Epithelial cell of proximal tubule (primary cell): ENCODE measurements at regions not wholly inside any gene's neighbourhood (a gene's known extent, or its start where the extent isn't known, plus 50 kb on each side); places are given as distances from the start of the nearest gene placed in this dataset.

Source experiments
- DNase-seq: peaks from one replicate; pipeline ENCODE4 v3.0.0-alpha.2; 2011; ENCODE audit warnings: low read depth
- H3K4me3 ChIP-seq: 2 replicates; pipeline ENCODE4 v1.5.1; 2011; ENCODE audit warnings: low read depth, mild to moderate bottlenecking, low read length
- TF ChIP-seq, protein P1 (sequence below): conservative IDR thresholded peaks from 2 replicates; pipeline ENCODE4 v1.5.1; 2012; ENCODE audit warnings: low read depth, mild to moderate bottlenecking, low read length

DNA sequence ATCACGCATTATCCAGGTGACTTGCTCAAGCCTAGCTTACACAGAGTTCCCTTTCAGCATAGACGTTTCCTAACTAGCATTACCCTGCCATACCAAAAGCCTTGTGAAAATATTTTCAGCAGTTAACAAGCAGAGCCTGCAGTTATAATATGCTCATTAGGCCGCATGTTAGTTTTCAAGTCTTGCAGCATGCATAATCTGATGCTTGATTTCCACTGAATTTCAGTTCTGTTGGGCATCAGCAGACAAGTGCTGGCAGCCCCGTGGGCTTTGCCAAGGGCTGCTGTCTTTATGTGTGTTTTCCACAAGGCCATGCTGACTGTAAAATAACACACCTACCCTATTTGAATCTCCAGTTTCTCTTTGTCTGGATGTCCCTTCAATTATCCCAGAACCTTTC lies 491.0 kb upstream of the WWC1 start:
- no peak for DNase-seq
- TF ChIP-seq, protein P1, sequence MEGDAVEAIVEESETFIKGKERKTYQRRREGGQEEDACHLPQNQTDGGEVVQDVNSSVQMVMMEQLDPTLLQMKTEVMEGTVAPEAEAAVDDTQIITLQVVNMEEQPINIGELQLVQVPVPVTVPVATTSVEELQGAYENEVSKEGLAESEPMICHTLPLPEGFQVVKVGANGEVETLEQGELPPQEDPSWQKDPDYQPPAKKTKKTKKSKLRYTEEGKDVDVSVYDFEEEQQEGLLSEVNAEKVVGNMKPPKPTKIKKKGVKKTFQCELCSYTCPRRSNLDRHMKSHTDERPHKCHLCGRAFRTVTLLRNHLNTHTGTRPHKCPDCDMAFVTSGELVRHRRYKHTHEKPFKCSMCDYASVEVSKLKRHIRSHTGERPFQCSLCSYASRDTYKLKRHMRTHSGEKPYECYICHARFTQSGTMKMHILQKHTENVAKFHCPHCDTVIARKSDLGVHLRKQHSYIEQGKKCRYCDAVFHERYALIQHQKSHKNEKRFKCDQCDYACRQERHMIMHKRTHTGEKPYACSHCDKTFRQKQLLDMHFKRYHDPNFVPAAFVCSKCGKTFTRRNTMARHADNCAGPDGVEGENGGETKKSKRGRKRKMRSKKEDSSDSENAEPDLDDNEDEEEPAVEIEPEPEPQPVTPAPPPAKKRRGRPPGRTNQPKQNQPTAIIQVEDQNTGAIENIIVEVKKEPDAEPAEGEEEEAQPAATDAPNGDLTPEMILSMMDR: no peak
- no peak overlapping the region for H3K4me3 ChIP-seq

GRCh38 chr5:167801999-167802398 lies 489.4 kb upstream of the WWC1 start:
- H3K4me3 ChIP-seq: no peak overlapping the region
- TF ChIP-seq, protein P1: no peak
- DNase-seq: no peak

DNA sequence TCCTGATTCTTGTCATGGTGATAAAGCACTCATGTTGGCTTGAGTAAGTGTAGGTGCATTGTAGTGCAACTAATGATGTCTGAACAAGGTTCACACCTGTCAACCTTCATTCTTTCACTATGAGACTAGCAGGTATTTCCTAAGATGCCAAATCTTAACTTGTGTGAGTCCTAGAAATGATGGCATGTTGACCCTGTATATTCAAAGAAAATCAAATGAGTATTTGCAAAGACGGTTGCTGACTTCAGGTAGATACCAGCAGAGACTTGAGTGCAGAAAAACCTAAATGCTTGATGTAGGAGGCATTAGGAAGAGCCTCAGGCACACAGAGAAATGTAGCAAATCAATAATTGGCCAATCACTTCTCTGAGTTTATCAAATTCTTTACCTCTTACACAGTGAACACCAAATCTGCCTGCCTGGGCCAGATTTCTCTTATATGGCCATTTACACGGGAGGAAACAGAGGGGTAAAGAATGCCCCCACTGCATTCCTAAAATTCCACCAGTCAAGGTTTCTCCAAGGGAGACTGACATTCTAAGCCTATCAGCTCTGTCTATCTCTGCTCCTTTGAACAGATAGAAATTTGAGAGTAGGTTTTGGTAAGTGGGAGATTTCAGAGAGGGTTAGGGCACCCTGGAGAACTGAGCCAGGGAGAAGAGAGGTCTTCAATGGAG lies 488.6 kb upstream of the WWC1 start:
- DNase-seq: no peak
- TF ChIP-seq, protein P1: no peak
- H3K4me3 ChIP-seq: no peak overlapping the region

DNA sequence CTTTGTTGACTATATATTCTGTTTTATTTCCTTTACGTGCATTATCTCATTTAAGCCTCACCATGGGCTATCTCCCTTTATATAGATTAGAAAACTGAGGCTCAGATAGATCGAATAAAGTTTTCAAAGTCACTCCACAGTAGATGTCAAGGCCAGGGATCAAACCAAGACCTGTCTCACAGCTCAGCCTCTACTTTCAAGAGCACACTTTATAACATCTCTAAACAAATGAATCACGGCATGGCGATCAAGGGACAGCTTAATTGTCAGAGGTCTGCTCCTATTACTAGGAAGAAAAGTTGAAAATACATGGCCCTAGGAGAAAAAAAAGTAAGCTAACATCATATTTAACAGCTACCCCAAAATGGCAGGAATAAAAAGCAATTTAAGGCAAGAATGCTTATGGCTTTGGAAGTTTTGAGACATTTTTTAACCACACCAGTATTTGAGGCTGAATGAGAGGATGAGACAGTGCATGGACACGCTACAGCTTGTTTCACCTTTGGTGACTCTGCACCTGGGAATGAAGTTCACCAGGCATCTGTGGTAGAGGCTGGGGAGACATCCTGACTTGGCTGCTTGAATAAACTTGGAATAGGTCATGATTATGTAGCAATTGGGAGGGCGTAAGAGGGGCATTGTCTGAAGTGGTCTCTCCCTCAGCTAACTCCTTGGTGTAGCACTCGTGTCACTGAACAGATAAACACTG lies 486.8 kb upstream of the WWC1 start:
- no peak for DNase-seq
- H3K4me3 ChIP-seq: no peak overlapping the region
- TF ChIP-seq, protein P1: no peak

DNA sequence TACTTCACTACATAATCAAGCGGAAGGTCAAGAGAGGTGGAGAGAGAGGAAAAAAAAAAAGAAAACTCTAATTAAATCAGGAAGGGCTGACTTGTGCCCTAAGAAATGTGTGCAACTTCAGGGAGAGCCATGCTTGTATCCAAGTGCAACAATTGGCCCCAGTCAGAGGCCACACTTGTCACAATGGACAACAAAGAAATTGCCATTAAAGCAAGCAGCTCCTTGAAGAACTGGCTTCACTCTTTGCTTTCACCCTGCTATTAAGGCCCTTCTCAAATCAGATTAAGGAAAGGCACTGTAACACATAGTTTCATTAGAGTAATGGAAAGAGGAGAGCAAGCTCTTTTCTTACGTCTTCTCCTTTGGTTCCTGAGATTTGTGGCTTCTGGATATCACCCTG lies 480.9 kb upstream of the WWC1 start:
- H3K4me3 ChIP-seq: no peak overlapping the region
- TF ChIP-seq, protein P1: no peak
- no peak for DNase-seq

- no peak overlapping the region for H3K4me3 ChIP-seq
- TF ChIP-seq, protein P1: no peak
- no peak for DNase-seq
These were observed 478.6 kb upstream of the WWC1 start for GRCh38 chr5:167812871-167813270.

GRCh38 chr5:167813389-167813788 lies 478.1 kb upstream of the WWC1 start:
- DNase-seq: no peak
- TF ChIP-seq, protein P1: no peak
- no peak overlapping the region for H3K4me3 ChIP-seq
